NT2/D1 (cell line): ENCODE measurements at regions not wholly inside any gene's neighbourhood (a gene's known extent, or its start where the extent isn't known, plus 50 kb on each side); places are given as distances from the start of the nearest gene placed in this dataset.

ENCODE experiments used
- DNase-seq: peaks from one replicate; pipeline ENCODE4 v3.0.0-alpha.2; 2011; ENCODE audit warnings: low read depth, low spot score
- H3K27me3 ChIP-seq: 2 replicates; pipeline ENCODE4 v1.6.0; 2011; ENCODE audit warnings: mild to moderate bottlenecking; ENCODE audit not compliant: insufficient read length, insufficient read depth
- H3K36me3 ChIP-seq: 2 replicates; pipeline ENCODE4 v1.6.1; 2011; ENCODE audit warnings: mild to moderate bottlenecking, low read length, mixed read lengths; ENCODE audit not compliant: insufficient read depth, insufficient read length
- H3K4me1 ChIP-seq: 2 replicates; pipeline ENCODE4 v1.5.1; 2011; ENCODE audit not compliant: insufficient read depth, insufficient read length
- H3K4me3 ChIP-seq: 2 replicates; pipeline ENCODE4 v1.5.1; 2011; ENCODE audit warnings: low read depth; ENCODE audit not compliant: insufficient read length
- H3K9ac ChIP-seq: 2 replicates; pipeline ENCODE4 v1.6.0; 2011; ENCODE audit warnings: low read depth; ENCODE audit not compliant: insufficient read length
- H3K9me3 ChIP-seq: 2 replicates; pipeline ENCODE4 v1.5.1; 2011; ENCODE audit warnings: mild to moderate bottlenecking, low read length; ENCODE audit not compliant: insufficient read depth
- SUZ12 ChIP-seq: IDR thresholded peaks from 2 replicates; pipeline ENCODE4 v1.6.1; 2011; ENCODE audit not compliant: insufficient read length, insufficient read depth; ENCODE audit errors: extremely low read depth
- YY1 ChIP-seq: IDR thresholded peaks from 2 replicates; pipeline ENCODE4 v1.6.1; 2011; ENCODE audit not compliant: insufficient read length, insufficient read depth
- ZNF274 ChIP-seq: IDR thresholded peaks from 2 replicates; pipeline ENCODE4 v1.6.1; 2011; ENCODE audit warnings: mild to moderate bottlenecking, low read depth, low read length

DNA sequence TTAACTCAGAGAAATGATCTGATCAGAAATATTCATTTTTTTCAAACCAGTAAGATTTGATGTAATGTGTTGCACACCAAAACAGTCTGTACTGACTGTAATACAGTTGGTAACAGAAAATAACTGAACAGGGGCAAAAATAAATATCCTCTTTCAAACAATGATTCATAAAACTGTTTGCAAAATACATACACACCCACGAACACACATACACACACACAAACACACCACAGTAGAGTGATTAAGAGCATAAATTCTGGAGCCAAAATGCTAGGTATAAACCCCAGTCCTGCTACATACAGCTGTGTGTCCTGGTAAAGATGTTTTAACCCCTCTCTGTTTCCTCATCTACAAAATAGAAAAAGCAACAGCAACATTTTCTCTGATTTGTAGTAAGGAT lies 376.6 kb downstream of the PDGFC start:
- TF ChIP-seq ZNF274 (no peak), SUZ12 (no peak), YY1 (no peak)
- H3K36me3 ChIP-seq, result no peaks in the 10 kb centered on the region
- DNase-seq, result no peak
- no peaks in the 10 kb centered on the region for H3K27me3 ChIP-seq
- no peaks in the 10 kb centered on the region for H3K4me1 ChIP-seq
- H3K9me3 ChIP-seq, result 0 out of 2 replicates have a peak, but pooled peaks cover 5% of the 10 kb centered on the region
- no peak overlapping the region for H3K9ac ChIP-seq
- no peak overlapping the region for H3K4me3 ChIP-seq

DNA sequence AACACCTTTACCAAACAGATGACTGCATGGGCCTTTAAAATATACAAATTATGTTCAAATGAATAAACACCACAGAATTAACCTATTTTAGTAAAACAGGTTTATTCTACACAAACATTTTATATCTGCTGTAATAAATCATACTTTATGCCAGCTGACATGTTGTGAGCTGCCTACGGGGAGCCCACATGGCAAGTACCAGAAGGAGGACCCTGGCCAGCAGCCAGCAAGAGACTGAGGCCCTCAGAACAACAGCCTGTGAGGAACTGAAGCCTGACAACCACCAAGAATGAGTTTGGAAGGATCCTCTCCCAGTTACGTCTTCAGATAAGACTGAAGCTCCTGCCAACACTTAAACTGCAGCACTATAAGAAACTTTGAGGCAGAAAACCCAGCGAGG lies 377.0 kb downstream of the PDGFC start:
- H3K36me3 ChIP-seq, result no peaks in the 10 kb centered on the region
- H3K9me3 ChIP-seq, result 0 out of 2 replicates have a peak, but pooled peaks cover 2% of the 10 kb centered on the region
- H3K27me3 ChIP-seq, result no peaks in the 10 kb centered on the region
- DNase-seq, result no peak
- no peaks in the 10 kb centered on the region for H3K4me1 ChIP-seq
- TF ChIP-seq SUZ12 (no peak), ZNF274 (no peak), YY1 (no peak)
- H3K9ac ChIP-seq, result no peak overlapping the region
- no peak overlapping the region for H3K4me3 ChIP-seq

- H3K36me3 ChIP-seq, result no peaks in the 10 kb centered on the region
- no peak overlapping the region for H3K9ac ChIP-seq
- no peaks in the 10 kb centered on the region for H3K9me3 ChIP-seq
- no peak for TF ChIP-seq SUZ12
- no peak for TF ChIP-seq YY1
- no peak for TF ChIP-seq ZNF274
- no peak for DNase-seq
- H3K4me3 ChIP-seq, result no peak overlapping the region
- no peaks in the 10 kb centered on the region for H3K27me3 ChIP-seq
- H3K4me1 ChIP-seq, result no peaks in the 10 kb centered on the region
Observed at GRCh38 chr4:156593464-156593863, 378.1 kb downstream of the PDGFC start.

DNA sequence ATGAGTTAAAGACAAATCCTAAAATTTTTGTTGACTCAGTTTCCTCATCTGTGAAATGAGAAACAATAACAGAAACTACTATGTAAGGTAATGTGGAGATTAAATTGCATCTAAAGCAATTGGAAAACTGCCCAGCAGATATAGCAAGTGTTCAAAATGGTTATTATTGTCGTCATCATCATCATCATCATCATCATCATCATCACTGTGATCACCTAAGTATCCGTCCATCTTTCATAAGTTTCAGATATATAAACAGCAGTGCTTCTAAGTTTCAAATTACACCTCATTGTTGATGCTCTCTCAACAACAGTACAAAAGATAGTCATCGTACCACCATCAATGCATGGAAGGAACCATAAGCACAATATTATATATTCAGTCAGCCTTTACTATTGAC lies 379.9 kb downstream of the PDGFC start:
- no peak overlapping the region for H3K4me3 ChIP-seq
- no peaks in the 10 kb centered on the region for H3K36me3 ChIP-seq
- no peak overlapping the region for H3K9ac ChIP-seq
- no peaks in the 10 kb centered on the region for H3K27me3 ChIP-seq
- H3K9me3 ChIP-seq, result no peaks in the 10 kb centered on the region
- H3K4me1 ChIP-seq, result no peaks in the 10 kb centered on the region
- DNase-seq, result no peak
- TF ChIP-seq YY1 (no peak), SUZ12 (no peak), ZNF274 (no peak)

- H3K9ac ChIP-seq, result no peak overlapping the region
- TF ChIP-seq YY1 (no peak), SUZ12 (no peak), ZNF274 (no peak)
- DNase-seq, result no peak
- H3K36me3 ChIP-seq, result no peaks in the 10 kb centered on the region
- no peak overlapping the region for H3K4me3 ChIP-seq
- H3K27me3 ChIP-seq, result no peaks in the 10 kb centered on the region
- no peaks in the 10 kb centered on the region for H3K9me3 ChIP-seq
- no peaks in the 10 kb centered on the region for H3K4me1 ChIP-seq
Observed at GRCh38 chr4:156584100-156584499, 387.5 kb downstream of the PDGFC start.

GRCh38 chr4:156583265-156583664 lies 388.3 kb downstream of the PDGFC start:
- DNase-seq, result no peak
- H3K4me1 ChIP-seq, result no peaks in the 10 kb centered on the region
- H3K9me3 ChIP-seq, result no peaks in the 10 kb centered on the region
- H3K9ac ChIP-seq, result no peak overlapping the region
- no peaks in the 10 kb centered on the region for H3K36me3 ChIP-seq
- TF ChIP-seq SUZ12 (no peak), YY1 (no peak), ZNF274 (no peak)
- H3K4me3 ChIP-seq, result no peak overlapping the region
- H3K27me3 ChIP-seq, result no peaks in the 10 kb centered on the region

DNA sequence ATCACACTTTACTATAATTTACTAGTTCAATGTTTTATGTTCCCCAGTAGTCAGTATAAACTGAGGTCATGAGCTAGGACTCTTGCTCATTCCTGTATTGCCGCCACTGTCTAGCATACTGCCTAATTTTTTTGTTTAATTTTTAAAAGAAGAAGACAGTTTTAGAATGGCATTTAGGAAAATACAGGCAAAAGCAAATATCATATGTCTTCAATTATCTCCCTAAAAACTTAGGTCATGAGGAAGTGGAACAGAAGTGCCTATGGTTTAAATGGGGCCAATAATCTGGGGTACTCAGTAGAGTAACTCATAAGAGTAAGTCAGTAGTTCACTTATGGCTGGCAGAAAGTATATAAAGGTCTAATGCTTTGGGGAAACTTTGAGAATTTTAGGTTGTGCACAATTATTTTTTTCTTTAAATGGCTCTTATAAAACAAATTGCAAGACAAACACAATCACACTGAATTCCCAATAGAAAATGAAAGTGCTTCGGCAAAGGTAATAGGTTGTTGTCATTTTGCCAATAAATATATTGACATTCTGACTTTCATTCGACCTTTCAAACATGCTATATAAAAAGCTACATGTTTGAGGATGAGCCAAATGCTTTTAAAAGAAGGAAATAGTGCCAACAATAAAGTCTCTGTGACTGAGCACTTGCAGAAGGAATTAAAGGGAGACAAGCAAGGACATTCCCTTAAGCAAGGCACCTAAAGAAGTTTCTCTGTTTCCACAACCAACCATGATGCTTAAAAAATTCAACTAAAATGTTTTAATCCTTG lies 390.1 kb downstream of the PDGFC start:
- H3K4me3 ChIP-seq, result no peak overlapping the region

More for the DNA sequence above, 390.1 kb downstream of the PDGFC start:
- no peaks in the 10 kb centered on the region for H3K27me3 ChIP-seq
- no peak for TF ChIP-seq SUZ12
- H3K36me3 ChIP-seq, result no peaks in the 10 kb centered on the region
- no peaks in the 10 kb centered on the region for H3K4me1 ChIP-seq
- no peak for DNase-seq
- no peak overlapping the region for H3K9ac ChIP-seq
- H3K9me3 ChIP-seq, result no peaks in the 10 kb centered on the region
